MM.1S (cell line): ENCODE measurements at regions not wholly inside any gene's neighbourhood (a gene's known extent, or its start where the extent isn't known, plus 50 kb on each side); places are given as distances from the start of the nearest gene placed in this dataset.

Source experiments
- EZH2 ChIP-seq: fragments of 300-600 bp; sonication (generic); optimal IDR thresholded peaks from 2 replicates; pipeline ENCODE3; 2017; ENCODE audit warnings: low read depth, mild to moderate bottlenecking, antibody characterized with exemption, low read length, mixed read lengths
- EZH2phosphoT487 ChIP-seq: fragments of 300-600 bp; sonication (generic); IDR thresholded peaks from 2 replicates; pipeline ENCODE4 v1.6.1; 2018; ENCODE audit warnings: antibody characterized with exemption, low read length
- TF ChIP-seq, protein P1 (sequence below): fragments of 300-600 bp; sonication (generic); IDR thresholded peaks from 2 replicates; pipeline ENCODE4 v1.5.1; 2016; ENCODE audit warnings: antibody characterized with exemption, low read length, mixed read lengths

DNA sequence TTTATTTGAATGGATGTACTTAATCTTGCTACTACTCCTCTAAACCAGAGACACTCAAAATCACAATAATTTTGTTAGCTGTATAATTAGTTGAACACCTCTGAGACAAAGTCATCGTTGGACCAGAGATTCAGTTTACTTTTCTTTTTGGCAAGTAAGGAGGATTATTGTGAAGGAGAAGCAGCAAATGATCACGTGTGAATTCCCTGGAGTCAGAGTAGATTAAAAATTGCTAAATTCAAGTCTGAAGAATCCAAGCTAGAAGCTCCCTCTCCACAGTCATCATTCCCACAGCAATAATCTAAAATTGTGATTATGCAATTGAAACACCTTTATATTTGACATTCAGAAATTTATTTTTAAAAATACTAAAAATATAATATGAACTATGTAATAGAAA lies 484.4 kb downstream of the CMPK2 start:
- TF ChIP-seq, protein P1, sequence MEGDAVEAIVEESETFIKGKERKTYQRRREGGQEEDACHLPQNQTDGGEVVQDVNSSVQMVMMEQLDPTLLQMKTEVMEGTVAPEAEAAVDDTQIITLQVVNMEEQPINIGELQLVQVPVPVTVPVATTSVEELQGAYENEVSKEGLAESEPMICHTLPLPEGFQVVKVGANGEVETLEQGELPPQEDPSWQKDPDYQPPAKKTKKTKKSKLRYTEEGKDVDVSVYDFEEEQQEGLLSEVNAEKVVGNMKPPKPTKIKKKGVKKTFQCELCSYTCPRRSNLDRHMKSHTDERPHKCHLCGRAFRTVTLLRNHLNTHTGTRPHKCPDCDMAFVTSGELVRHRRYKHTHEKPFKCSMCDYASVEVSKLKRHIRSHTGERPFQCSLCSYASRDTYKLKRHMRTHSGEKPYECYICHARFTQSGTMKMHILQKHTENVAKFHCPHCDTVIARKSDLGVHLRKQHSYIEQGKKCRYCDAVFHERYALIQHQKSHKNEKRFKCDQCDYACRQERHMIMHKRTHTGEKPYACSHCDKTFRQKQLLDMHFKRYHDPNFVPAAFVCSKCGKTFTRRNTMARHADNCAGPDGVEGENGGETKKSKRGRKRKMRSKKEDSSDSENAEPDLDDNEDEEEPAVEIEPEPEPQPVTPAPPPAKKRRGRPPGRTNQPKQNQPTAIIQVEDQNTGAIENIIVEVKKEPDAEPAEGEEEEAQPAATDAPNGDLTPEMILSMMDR: no peak
- no peak for TF ChIP-seq EZH2
- no peak for TF ChIP-seq EZH2phosphoT487
